HL-60 (cell line): ENCODE measurements at regions not wholly inside any gene's neighbourhood (a gene's known extent, or its start where the extent isn't known, plus 50 kb on each side); places are given as distances from the start of the nearest gene placed in this dataset.

Experiments used
- DNase-seq, 2 experiments: peaks; one replicate each; pipeline ENCODE4 v3.0.0-alpha.2; 2010 to 2020; ENCODE audit warnings: low read depth in 1 of 2, low spot score in 1 of 2
- H3K27ac ChIP-seq: fragments of 250-450 bp; sonication (Bioruptor Pico); replicated peaks from 2 replicates; pipeline ENCODE4 v1.5.1; 2020; ENCODE audit warnings: mild to moderate bottlenecking, moderate library complexity
- H3K27me3 ChIP-seq: fragments of 250-450 bp; sonication (Bioruptor Pico); 2 replicates; pipeline ENCODE4 v1.5.1; 2021; ENCODE audit warnings: mild to moderate bottlenecking, moderate library complexity; ENCODE audit not compliant: insufficient read depth, poor library complexity, severe bottlenecking
- H3K4me3 ChIP-seq: replicated peaks from 2 replicates; pipeline ENCODE4 v1.5.1; 2011; ENCODE audit warnings: mild to moderate bottlenecking, control low read depth, low read length; ENCODE audit not compliant: insufficient read depth
- GABPA ChIP-seq: IDR thresholded peaks from 2 replicates; pipeline ENCODE4 v1.6.1; 2012; ENCODE audit warnings: low read depth
- POLR2AphosphoS5 ChIP-seq: IDR thresholded peaks from 2 replicates; pipeline ENCODE4 v1.6.1; 2012; ENCODE audit warnings: low read depth
- REST ChIP-seq: IDR thresholded peaks from 2 replicates; pipeline ENCODE4 v1.6.1; 2012; ENCODE audit warnings: low read depth; ENCODE audit not compliant: insufficient replicate concordance
- SPI1 ChIP-seq: IDR thresholded peaks from 2 replicates; pipeline ENCODE4 v1.6.1; 2012; ENCODE audit warnings: low read depth, mild to moderate bottlenecking, borderline replicate concordance
- TF ChIP-seq, protein P1 (sequence below): IDR thresholded peaks from one replicate; pipeline ENCODE4 v1.5.1; 2011; ENCODE audit warnings: low read length, control low read depth, inconsistent platforms; ENCODE audit not compliant: insufficient read depth

GRCh38 chr4:112951362-112952312, 97.8 kb upstream of the ANK2 start:
- DNase-seq: no peak
- no peak overlapping the region for H3K27ac ChIP-seq

DNA sequence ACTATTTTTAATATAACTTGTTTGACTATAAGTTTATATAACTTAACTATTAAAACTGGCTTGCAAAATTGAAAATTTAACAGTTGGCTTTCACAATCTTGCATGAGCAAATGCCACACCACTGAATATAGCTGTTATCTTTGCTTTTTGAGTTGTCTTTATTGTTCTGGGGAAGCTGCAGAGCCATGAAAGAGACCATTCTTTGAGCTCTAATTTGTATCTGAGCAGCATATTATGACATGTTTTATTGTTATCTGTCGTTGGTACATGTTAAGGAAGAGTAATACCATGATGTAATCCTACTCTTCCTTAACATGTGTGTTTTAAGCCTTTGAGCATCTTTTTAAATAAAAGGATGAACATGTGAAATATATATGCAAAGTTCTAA, 97.1 kb upstream of the ANK2 start:
- DNase-seq: no peak

More at GRCh38 chr4:112951362-112952312, 97.8 kb upstream of the ANK2 start:
- TF ChIP-seq REST: no peak
- TF ChIP-seq, protein P1, sequence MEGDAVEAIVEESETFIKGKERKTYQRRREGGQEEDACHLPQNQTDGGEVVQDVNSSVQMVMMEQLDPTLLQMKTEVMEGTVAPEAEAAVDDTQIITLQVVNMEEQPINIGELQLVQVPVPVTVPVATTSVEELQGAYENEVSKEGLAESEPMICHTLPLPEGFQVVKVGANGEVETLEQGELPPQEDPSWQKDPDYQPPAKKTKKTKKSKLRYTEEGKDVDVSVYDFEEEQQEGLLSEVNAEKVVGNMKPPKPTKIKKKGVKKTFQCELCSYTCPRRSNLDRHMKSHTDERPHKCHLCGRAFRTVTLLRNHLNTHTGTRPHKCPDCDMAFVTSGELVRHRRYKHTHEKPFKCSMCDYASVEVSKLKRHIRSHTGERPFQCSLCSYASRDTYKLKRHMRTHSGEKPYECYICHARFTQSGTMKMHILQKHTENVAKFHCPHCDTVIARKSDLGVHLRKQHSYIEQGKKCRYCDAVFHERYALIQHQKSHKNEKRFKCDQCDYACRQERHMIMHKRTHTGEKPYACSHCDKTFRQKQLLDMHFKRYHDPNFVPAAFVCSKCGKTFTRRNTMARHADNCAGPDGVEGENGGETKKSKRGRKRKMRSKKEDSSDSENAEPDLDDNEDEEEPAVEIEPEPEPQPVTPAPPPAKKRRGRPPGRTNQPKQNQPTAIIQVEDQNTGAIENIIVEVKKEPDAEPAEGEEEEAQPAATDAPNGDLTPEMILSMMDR: peak; percentile 15
- no peaks in the 10 kb centered on the region for H3K27me3 ChIP-seq
- no peak overlapping the region for H3K4me3 ChIP-seq

GRCh38 chr4:112953262-112953661, 96.2 kb upstream of the ANK2 start:
- no peak overlapping the region for H3K4me3 ChIP-seq

More for the DNA sequence above, 97.1 kb upstream of the ANK2 start:
- no peak for TF ChIP-seq POLR2AphosphoS5
- TF ChIP-seq SPI1: no peak
- TF ChIP-seq GABPA: no peak
- no peak for TF ChIP-seq REST
- TF ChIP-seq, protein P1: no peak
- no peak overlapping the region for H3K27ac ChIP-seq
- H3K4me3 ChIP-seq: no peak overlapping the region
- no peaks in the 10 kb centered on the region for H3K27me3 ChIP-seq

More at GRCh38 chr4:112953262-112953661, 96.2 kb upstream of the ANK2 start:
- DNase-seq: no peak
- Histone ChIP-seq H3K27ac (no peak overlapping the region), H3K27me3 (no peaks in the 10 kb centered on the region)
- TF ChIP-seq GABPA: no peak
- no peak for TF ChIP-seq SPI1
- TF ChIP-seq POLR2AphosphoS5: no peak
- no peak for TF ChIP-seq REST
- TF ChIP-seq, protein P1: no peak
